ENCODE measurements at regions not wholly inside any gene's neighbourhood (a gene's known extent, or its start where the extent isn't known, plus 50 kb on each side); places are given as distances from the start of the nearest gene placed in this dataset.
"Not testable (repeated sequence)": the region's sequence is repeated elsewhere in the genome, so short reads cannot be mapped to it uniquely, and the experiment has no call there.

DNA sequence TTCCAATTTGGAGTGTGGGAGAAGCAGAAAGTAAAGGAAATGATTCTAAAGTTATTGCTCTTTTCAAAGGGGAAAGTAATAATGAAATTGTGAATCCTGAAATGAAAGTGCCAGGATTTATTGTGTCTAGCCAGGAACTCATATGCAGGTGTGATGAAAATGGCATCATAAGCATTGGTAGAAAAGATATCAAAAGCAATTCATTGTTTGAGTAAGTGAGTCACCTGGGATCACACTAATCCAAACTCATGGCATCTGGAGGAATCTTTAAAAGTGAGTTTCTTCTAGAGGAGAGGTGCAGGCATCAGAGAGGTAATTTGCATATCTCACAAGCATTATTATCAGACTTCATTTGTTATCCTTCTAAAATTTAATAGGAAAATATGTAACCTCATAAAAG lies 84.7 kb downstream of the LARP7 start (continued):
- TF ChIP-seq ZC3H10 (CRISPR knock-in tag; IDR thresholded peaks at IDR 0.05) (no peak), ZNF70 (CRISPR knock-in tag; IDR thresholded peaks at IDR 0.05) (no peak), ARNTL (CRISPR knock-in tag; IDR thresholded peaks at IDR 0.05; ENCODE audit: borderline replicate concordance, low read depth) (no peak), ZNF8 (CRISPR knock-in tag; IDR thresholded peaks at IDR 0.05) (no peak), TCF4 (CRISPR knock-in tag; IDR thresholded peaks at IDR 0.05; ENCODE audit: borderline replicate concordance) (no peak), SNAI2 (CRISPR knock-in tag; IDR thresholded peaks at IDR 0.05) (no peak), ISL1 (CRISPR knock-in tag; IDR thresholded peaks at IDR 0.05) (no peak), TOX (CRISPR knock-in tag; IDR thresholded peaks at IDR 0.05; ENCODE audit: borderline replicate concordance) (no peak), CSDC2 (CRISPR knock-in tag; IDR thresholded peaks at IDR 0.05) (no peak), RARB (CRISPR knock-in tag; IDR thresholded peaks at IDR 0.05) (no peak)

DNA sequence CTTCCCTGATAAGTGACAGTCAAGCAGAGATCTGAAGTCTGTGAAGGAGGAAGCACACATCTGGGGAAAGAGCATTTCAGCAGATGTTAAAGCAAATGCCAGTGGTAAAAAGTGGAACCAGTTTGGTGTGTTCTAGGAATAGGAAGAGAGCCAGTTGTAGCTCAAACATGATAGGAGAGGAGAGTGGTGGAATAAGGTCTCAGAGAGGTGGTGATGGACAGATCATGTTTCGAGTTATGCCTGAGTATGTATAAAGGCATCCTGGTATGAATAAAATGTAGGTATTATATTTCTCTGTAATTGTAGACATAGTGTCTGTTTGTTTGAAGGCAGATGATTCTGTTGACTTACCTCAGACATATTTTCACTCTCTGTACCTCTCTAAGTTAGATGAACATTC lies 89.1 kb downstream of the LARP7 start:
- peak; percentile 90 for ATAC-seq
- no peak for TF ChIP-seq ZNF565 (CRISPR knock-in tag; conservative IDR thresholded peaks at IDR 0.05; ENCODE audit: low read depth)
- TF ChIP-seq, protein P1, sequence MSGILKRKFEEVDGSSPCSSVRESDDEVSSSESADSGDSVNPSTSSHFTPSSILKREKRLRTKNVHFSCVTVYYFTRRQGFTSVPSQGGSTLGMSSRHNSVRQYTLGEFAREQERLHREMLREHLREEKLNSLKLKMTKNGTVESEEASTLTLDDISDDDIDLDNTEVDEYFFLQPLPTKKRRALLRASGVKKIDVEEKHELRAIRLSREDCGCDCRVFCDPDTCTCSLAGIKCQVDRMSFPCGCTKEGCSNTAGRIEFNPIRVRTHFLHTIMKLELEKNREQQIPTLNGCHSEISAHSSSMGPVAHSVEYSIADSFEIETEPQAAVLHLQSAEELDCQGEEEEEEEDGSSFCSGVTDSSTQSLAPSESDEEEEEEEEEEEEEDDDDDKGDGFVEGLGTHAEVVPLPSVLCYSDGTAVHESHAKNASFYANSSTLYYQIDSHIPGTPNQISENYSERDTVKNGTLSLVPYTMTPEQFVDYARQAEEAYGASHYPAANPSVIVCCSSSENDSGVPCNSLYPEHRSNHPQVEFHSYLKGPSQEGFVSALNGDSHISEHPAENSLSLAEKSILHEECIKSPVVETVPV (CRISPR knock-in tag; IDR thresholded peaks at IDR 0.05) = no peak
- no peak for TF ChIP-seq ZNF8 (CRISPR knock-in tag; IDR thresholded peaks at IDR 0.05)
- no peak for TF ChIP-seq SNAI2 (CRISPR knock-in tag; IDR thresholded peaks at IDR 0.05)
- TF ChIP-seq, protein P2, sequence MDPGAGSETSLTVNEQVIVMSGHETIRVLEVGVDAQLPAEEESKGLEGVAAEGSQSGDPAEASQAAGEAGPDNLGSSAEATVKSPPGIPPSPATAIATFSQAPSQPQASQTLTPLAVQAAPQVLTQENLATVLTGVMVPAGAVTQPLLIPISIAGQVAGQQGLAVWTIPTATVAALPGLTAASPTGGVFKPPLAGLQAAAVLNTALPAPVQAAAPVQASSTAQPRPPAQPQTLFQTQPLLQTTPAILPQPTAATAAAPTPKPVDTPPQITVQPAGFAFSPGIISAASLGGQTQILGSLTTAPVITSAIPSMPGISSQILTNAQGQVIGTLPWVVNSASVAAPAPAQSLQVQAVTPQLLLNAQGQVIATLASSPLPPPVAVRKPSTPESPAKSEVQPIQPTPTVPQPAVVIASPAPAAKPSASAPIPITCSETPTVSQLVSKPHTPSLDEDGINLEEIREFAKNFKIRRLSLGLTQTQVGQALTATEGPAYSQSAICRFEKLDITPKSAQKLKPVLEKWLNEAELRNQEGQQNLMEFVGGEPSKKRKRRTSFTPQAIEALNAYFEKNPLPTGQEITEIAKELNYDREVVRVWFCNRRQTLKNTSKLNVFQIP (CRISPR knock-in tag; IDR thresholded peaks at IDR 0.05; ENCODE audit: borderline replicate concordance, low read depth) = no peak
- no peak for TF ChIP-seq TOX (CRISPR knock-in tag; IDR thresholded peaks at IDR 0.05; ENCODE audit: borderline replicate concordance)
- TF ChIP-seq TCF4 (CRISPR knock-in tag; IDR thresholded peaks at IDR 0.05; ENCODE audit: borderline replicate concordance) = no peak
- TF ChIP-seq ISL1 (CRISPR knock-in tag; IDR thresholded peaks at IDR 0.05) = no peak
- TF ChIP-seq ZFP30 (CRISPR knock-in tag; IDR thresholded peaks at IDR 0.05) = no peak
- TF ChIP-seq ZNF70 (CRISPR knock-in tag; IDR thresholded peaks at IDR 0.05) = no peak
- no peak for TF ChIP-seq GLIS3 (CRISPR knock-in tag; IDR thresholded peaks at IDR 0.05)
- no peak for TF ChIP-seq ESRRG (CRISPR knock-in tag; IDR thresholded peaks at IDR 0.05)
- TF ChIP-seq PPARA (CRISPR knock-in tag; IDR thresholded peaks at IDR 0.05; ENCODE audit: borderline replicate concordance) = no peak

DNA sequence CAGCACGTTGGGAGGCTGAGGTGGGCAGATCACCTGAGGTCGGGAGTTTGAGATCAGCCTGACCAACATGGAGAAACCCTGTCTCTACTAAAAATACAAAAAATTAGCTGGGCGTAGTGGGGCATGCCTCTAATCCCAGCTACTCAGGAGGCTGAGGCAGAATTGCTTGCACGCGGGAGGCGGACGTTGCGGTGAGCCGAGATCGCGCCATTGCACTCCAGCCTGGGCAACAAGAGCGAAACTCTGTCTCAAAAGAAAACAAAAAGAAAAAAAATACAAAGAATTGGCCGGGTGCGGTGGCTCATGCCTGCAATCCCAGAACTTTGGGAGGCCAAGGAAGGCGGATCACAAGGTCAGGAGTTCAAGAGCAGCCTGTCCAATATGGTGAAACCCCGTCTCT lies 90.8 kb downstream of the LARP7 start:
- ATAC-seq = not testable (repeated sequence)

DNA sequence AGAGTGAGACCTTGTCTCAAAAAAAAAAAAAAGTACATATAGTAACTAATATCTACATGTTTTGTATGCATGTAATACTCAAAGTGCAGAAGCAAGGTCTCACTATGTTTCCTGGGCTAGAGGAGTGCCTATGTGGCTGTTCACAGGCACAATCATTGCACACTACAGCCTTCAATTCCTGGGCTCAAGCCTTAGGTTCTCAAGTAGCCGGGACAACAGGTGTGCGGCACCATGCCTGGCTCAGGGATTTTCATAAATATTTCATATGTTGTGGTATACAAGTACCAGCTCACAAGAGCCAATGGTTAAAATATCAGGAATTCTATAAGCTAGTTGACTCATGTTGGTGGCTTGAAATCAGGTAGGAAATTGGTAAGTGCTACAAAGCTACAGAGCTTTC lies 94.8 kb downstream of the LARP7 start:
- TF ChIP-seq ZC3H10 (CRISPR knock-in tag; IDR thresholded peaks at IDR 0.05) = no peak
- TF ChIP-seq BACH2 (CRISPR knock-in tag; IDR thresholded peaks at IDR 0.05; ENCODE audit: borderline replicate concordance) = no peak
- no peak for TF ChIP-seq ZNF70 (CRISPR knock-in tag; IDR thresholded peaks at IDR 0.05)
- no peak for TF ChIP-seq SNAI2 (CRISPR knock-in tag; IDR thresholded peaks at IDR 0.05)
- TF ChIP-seq, protein P3, sequence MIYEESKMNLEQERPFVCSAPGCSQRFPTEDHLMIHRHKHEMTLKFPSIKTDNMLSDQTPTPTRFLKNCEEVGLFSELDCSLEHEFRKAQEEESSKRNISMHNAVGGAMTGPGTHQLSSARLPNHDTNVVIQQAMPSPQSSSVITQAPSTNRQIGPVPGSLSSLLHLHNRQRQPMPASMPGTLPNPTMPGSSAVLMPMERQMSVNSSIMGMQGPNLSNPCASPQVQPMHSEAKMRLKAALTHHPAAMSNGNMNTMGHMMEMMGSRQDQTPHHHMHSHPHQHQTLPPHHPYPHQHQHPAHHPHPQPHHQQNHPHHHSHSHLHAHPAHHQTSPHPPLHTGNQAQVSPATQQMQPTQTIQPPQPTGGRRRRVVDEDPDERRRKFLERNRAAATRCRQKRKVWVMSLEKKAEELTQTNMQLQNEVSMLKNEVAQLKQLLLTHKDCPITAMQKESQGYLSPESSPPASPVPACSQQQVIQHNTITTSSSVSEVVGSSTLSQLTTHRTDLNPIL (CRISPR knock-in tag; IDR thresholded peaks at IDR 0.05; ENCODE audit: low read depth) = no peak
- no peak for TF ChIP-seq ESRRG (CRISPR knock-in tag; IDR thresholded peaks at IDR 0.05)
- no peak for TF ChIP-seq ZNF8 (CRISPR knock-in tag; IDR thresholded peaks at IDR 0.05)
- no peak for TF ChIP-seq ZFP3 (CRISPR knock-in tag; IDR thresholded peaks at IDR 0.05)
- no peak for TF ChIP-seq TCF4 (CRISPR knock-in tag; IDR thresholded peaks at IDR 0.05; ENCODE audit: borderline replicate concordance)
- TF ChIP-seq PPARA (CRISPR knock-in tag; IDR thresholded peaks at IDR 0.05; ENCODE audit: borderline replicate concordance) = no peak
- TF ChIP-seq ZNF565 (CRISPR knock-in tag; conservative IDR thresholded peaks at IDR 0.05; ENCODE audit: low read depth) = no peak
- no peak for TF ChIP-seq ZFP30 (CRISPR knock-in tag; IDR thresholded peaks at IDR 0.05)
- ATAC-seq = no peak

DNA sequence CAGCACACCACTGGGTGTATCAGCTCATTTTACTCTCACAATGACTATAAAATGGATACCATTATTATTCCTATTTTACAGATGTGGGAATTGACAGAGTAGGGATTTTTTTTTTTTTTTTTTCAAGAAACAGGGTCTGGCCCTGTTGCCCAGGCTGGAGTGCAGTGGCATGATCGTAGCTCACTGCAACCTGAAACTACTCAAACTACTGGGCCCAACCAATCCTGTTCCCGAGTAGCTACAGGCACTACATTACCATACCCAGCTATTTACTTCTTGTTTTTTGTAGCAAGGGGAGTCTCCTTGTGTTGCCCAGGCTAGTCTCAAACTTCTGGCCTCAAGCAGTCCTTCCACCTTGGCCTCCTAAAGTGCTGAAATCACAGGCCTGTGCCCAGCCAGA lies 95.2 kb downstream of the LARP7 start:
- no peak for ATAC-seq
- no peak for TF ChIP-seq GLIS3 (CRISPR knock-in tag; IDR thresholded peaks at IDR 0.05)
- TF ChIP-seq ZNF70 (CRISPR knock-in tag; IDR thresholded peaks at IDR 0.05) = no peak
- no peak for TF ChIP-seq TOX (CRISPR knock-in tag; IDR thresholded peaks at IDR 0.05; ENCODE audit: borderline replicate concordance)

DNA sequence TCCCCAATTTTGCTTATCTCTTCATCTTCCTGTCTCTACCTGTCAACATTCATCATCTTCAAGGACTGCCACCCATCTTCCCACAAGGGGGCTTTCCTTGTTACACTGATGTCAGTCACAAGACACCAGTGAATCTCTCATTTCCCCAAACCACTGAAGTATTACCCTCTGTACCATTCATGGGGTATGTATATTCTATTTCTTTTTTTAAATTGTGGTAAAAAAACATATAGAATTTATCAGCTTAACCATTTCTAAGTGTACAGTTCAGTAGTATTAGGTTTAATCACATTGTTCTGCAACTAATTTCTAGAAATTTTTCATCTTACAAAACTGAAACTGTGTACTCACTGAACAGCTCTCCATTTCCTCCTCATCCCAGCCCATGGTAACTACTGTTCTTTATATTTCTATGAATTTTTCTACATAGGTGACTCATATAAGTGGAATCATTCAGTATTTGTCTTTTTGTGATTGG lies 98.6 kb downstream of the LARP7 start:
- peak; percentile 49; the same call in 2 of the 3 replicates for ATAC-seq
- TF ChIP-seq ZNF70 (CRISPR knock-in tag; IDR thresholded peaks at IDR 0.05) = no peak
- TF ChIP-seq, protein P2 (CRISPR knock-in tag; IDR thresholded peaks at IDR 0.05; ENCODE audit: borderline replicate concordance, low read depth) = no peak
- TF ChIP-seq ZC3H10 (CRISPR knock-in tag; IDR thresholded peaks at IDR 0.05) = no peak
- TF ChIP-seq PPARA (CRISPR knock-in tag; IDR thresholded peaks at IDR 0.05; ENCODE audit: borderline replicate concordance) = no peak
- TF ChIP-seq SNAI2 (CRISPR knock-in tag; IDR thresholded peaks at IDR 0.05) = no peak
- no peak for TF ChIP-seq TOX (CRISPR knock-in tag; IDR thresholded peaks at IDR 0.05; ENCODE audit: borderline replicate concordance)
- no peak for TF ChIP-seq GLIS3 (CRISPR knock-in tag; IDR thresholded peaks at IDR 0.05)
- no peak for TF ChIP-seq RARB (CRISPR knock-in tag; IDR thresholded peaks at IDR 0.05)
- TF ChIP-seq, protein P3 (CRISPR knock-in tag; IDR thresholded peaks at IDR 0.05; ENCODE audit: low read depth) = no peak
- TF ChIP-seq, protein P1 (CRISPR knock-in tag; IDR thresholded peaks at IDR 0.05) = no peak
